ENCODE measurements at regions not wholly inside any gene's neighbourhood (a gene's known extent, or its start where the extent isn't known, plus 50 kb on each side); places are given as distances from the start of the nearest gene placed in this dataset.

GRCh38 chr15:96261575-96262034 lies 68.9 kb upstream of the NR2F2 start (continued):
- no peak for TF ChIP-seq ERG (CRISPR knock-in tag; IDR thresholded peaks at IDR 0.05)

DNA sequence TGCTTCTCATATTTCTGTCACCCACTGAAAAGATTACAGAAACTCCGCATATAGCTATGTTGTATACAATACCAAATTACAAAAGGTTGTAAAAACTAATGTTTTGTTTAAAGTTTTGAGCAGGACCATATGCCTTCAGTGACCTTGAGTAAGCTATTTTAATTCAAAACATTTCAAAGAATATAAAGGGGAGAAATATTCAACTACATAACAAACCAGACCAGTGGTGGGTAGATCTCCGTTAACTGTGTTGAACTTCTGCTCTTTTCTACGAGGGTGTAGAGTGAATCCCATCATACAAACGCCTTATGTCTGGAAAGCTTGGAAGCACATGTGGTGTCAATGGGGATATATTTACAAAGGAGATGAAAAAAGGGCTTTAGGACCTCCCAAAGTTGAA lies 68.4 kb upstream of the NR2F2 start:
- peaks cover 24% of the 10 kb centered on the region for H3K4me1 Mint-ChIP-seq
- no peak for TF ChIP-seq ZNF281 (CRISPR knock-in tag; IDR thresholded peaks at IDR 0.05)
- TF ChIP-seq ZNF512 (CRISPR knock-in tag; IDR thresholded peaks at IDR 0.05; ENCODE audit: borderline replicate concordance): no peak
- POLR2A ChIA-PET: no interaction called here
- CTCF ChIA-PET: interaction anchor here (1.2 kb wide), 1 partner anchor 65 kb away, joined by 3 read pairs; no protein-coding TSS in a partner anchor
- H3K36me3 Mint-ChIP-seq: no peaks in the 10 kb centered on the region
- H3K4me3 Mint-ChIP-seq: no peak overlapping the region
- H3K27ac Mint-ChIP-seq: no peak overlapping the region
- H3K27me3 Mint-ChIP-seq (ENCODE audit: low read depth): no peaks in the 10 kb centered on the region; the same call in 1 of the 2 replicates
- DNase-seq (ENCODE audit: low spot score) (no peak), ATAC-seq (no peak)
- no peaks in the 10 kb centered on the region for H3K9me3 Mint-ChIP-seq

DNA sequence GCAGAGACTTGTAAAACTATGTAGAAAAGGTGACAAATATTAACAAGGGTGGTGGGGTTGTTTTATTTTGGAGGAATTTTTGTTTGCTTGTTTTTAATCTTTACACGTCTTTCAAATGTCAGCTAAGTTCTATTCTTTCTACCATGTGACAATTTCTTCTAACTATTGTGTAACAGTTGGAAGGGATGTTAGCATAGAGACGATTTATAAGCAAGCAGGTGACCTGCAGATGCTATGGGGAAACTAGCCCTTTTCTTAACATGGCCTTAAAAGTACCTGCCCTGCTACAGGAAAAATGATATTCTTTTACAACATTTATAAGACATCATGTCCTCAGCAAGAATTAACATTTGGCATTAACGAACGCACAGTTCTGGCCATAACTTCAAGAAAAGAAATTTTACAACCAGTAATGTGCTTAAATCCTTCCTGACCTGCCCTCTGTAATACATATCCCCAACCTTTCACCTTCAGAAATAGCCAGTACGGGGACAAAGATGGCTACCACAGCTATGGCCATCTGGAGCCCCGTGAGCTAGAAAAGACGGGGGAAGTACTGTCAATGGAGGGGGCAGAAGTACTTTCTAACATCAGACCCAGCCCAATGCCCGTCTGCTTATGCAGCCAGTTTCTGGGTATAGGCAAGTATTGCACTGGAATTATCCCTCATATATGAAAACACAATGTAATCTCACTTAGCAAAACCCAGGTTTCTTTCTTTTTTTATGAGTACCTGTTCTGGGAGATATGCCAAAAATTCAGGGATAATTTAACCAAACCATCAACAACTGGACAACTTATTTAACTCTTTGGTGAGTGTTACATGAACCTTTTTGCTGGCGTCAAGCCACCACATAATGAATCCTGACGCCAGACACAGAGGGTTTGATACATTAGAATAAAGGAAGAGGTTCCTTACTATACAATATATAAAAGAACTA lies 67.7 kb upstream of the NR2F2 start:
- ChIA-PET POLR2A (no interaction called here), CTCF (interaction anchor here (1.2 kb wide), 1 partner anchor 64 kb away, joined by 3 read pairs; no protein-coding TSS in a partner anchor)
- Mint-ChIP-seq H3K36me3 (no peaks in the 10 kb centered on the region), H3K27me3 (ENCODE audit: low read depth) (no peaks in the 10 kb centered on the region; the same call in 1 of the 2 replicates), H3K9me3 (no peaks in the 10 kb centered on the region), H3K4me1 (peaks cover 26% of the 10 kb centered on the region), H3K27ac (no peak overlapping the region), H3K4me3 (no peak overlapping the region)
- ATAC-seq (no peak), DNase-seq (ENCODE audit: low spot score) (no peak)
- TF ChIP-seq RELA (CRISPR knock-in tag; IDR thresholded peaks at IDR 0.05; ENCODE audit: borderline replicate concordance) (no peak), ETV6 (CRISPR knock-in tag; IDR thresholded peaks at IDR 0.05) (no peak), NR1H2 (CRISPR knock-in tag; IDR thresholded peaks at IDR 0.05) (no peak), JAZF1 (CRISPR knock-in tag; IDR thresholded peaks at IDR 0.05) (no peak), CREB1 (CRISPR knock-in tag; IDR thresholded peaks at IDR 0.05) (no peak), PRRX2 (CRISPR knock-in tag; IDR thresholded peaks at IDR 0.05) (no peak), ZNF416 (CRISPR knock-in tag; IDR thresholded peaks at IDR 0.05) (no peak), FOXK1 (CRISPR knock-in tag; IDR thresholded peaks at IDR 0.05) (no peak), NFATC4 (CRISPR knock-in tag; IDR thresholded peaks at IDR 0.05) (no peak), IRF2 (CRISPR knock-in tag; IDR thresholded peaks at IDR 0.05; ENCODE audit: borderline replicate concordance, low read depth) (no peak), TEAD1 (CRISPR knock-in tag; IDR thresholded peaks at IDR 0.05) (no peak), GTF2I (CRISPR knock-in tag; conservative IDR thresholded peaks at IDR 0.05) (no peak), ZBTB21 (CRISPR knock-in tag; IDR thresholded peaks at IDR 0.05; ENCODE audit: borderline replicate concordance) (no peak), MLX (CRISPR knock-in tag; IDR thresholded peaks at IDR 0.05) (no peak)
- TF ChIP-seq, protein P1, sequence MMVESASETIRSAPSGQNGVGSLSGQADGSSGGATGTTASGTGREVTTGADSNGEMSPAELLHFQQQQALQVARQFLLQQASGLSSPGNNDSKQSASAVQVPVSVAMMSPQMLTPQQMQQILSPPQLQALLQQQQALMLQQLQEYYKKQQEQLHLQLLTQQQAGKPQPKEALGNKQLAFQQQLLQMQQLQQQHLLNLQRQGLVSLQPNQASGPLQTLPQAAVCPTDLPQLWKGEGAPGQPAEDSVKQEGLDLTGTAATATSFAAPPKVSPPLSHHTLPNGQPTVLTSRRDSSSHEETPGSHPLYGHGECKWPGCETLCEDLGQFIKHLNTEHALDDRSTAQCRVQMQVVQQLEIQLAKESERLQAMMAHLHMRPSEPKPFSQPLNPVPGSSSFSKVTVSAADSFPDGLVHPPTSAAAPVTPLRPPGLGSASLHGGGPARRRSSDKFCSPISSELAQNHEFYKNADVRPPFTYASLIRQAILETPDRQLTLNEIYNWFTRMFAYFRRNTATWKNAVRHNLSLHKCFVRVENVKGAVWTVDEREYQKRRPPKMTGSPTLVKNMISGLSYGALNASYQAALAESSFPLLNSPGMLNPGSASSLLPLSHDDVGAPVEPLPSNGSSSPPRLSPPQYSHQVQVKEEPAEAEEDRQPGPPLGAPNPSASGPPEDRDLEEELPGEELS (CRISPR knock-in tag; IDR thresholded peaks at IDR 0.05): no peak
- TF ChIP-seq, protein P2, sequence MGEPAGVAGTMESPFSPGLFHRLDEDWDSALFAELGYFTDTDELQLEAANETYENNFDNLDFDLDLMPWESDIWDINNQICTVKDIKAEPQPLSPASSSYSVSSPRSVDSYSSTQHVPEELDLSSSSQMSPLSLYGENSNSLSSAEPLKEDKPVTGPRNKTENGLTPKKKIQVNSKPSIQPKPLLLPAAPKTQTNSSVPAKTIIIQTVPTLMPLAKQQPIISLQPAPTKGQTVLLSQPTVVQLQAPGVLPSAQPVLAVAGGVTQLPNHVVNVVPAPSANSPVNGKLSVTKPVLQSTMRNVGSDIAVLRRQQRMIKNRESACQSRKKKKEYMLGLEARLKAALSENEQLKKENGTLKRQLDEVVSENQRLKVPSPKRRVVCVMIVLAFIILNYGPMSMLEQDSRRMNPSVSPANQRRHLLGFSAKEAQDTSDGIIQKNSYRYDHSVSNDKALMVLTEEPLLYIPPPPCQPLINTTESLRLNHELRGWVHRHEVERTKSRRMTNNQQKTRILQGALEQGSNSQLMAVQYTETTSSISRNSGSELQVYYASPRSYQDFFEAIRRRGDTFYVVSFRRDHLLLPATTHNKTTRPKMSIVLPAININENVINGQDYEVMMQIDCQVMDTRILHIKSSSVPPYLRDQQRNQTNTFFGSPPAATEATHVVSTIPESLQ (CRISPR knock-in tag; IDR thresholded peaks at IDR 0.05): no peak
- TF ChIP-seq, protein P3, sequence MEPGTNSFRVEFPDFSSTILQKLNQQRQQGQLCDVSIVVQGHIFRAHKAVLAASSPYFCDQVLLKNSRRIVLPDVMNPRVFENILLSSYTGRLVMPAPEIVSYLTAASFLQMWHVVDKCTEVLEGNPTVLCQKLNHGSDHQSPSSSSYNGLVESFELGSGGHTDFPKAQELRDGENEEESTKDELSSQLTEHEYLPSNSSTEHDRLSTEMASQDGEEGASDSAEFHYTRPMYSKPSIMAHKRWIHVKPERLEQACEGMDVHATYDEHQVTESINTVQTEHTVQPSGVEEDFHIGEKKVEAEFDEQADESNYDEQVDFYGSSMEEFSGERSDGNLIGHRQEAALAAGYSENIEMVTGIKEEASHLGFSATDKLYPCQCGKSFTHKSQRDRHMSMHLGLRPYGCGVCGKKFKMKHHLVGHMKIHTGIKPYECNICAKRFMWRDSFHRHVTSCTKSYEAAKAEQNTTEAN (CRISPR knock-in tag; IDR thresholded peaks at IDR 0.05): no peak
